GM21576 (cell line): ENCODE measurements at regions not wholly inside any gene's neighbourhood (a gene's known extent, or its start where the extent isn't known, plus 50 kb on each side); places are given as distances from the start of the nearest gene placed in this dataset.
"Not testable (repeated sequence)": the region's sequence is repeated elsewhere in the genome, so short reads cannot be mapped to it uniquely, and the experiment has no call there.

Experiments
- ATAC-seq: cut with Tn5 transposase; IDR thresholded peaks from one replicate; pipeline ENCODE4 v1.9.1; 2021; ENCODE audit warnings: mild to moderate bottlenecking, moderate library complexity; ENCODE audit not compliant: unreplicated experiment

GRCh38 chr1:8171751-8172464, 145.8 kb upstream of the ERRFI1 start:
- ATAC-seq: no peak

- no peak for ATAC-seq
Observed at GRCh38 chr1:8170059-8170835, 144.1 kb upstream of the ERRFI1 start.

GRCh38 chr1:8169364-8170058, 143.4 kb upstream of the ERRFI1 start:
- peak; percentile 46 for ATAC-seq

- no peak for ATAC-seq
Observed at GRCh38 chr1:8167936-8168335, 141.8 kb upstream of the ERRFI1 start.

- ATAC-seq: no peak
Observed at GRCh38 chr1:8166406-8166805, 140.3 kb upstream of the ERRFI1 start.

GRCh38 chr1:8165595-8166360, 139.7 kb upstream of the ERRFI1 start:
- no peak for ATAC-seq

GRCh38 chr1:8164670-8165069, 138.6 kb upstream of the ERRFI1 start:
- no peak for ATAC-seq

- ATAC-seq: no peak
Observed at GRCh38 chr1:8163039-8163438, 136.9 kb upstream of the ERRFI1 start.

GRCh38 chr1:8162168-8162567, 136.1 kb upstream of the ERRFI1 start:
- no peak for ATAC-seq

- no peak for ATAC-seq
Observed at GRCh38 chr1:8161546-8162105, 135.5 kb upstream of the ERRFI1 start.

GRCh38 chr1:8159470-8160024, 133.4 kb upstream of the ERRFI1 start:
- no peak for ATAC-seq

GRCh38 chr1:8158995-8159394, 132.9 kb upstream of the ERRFI1 start:
- no peak for ATAC-seq

- ATAC-seq: no peak
Observed at GRCh38 chr1:8157765-8158164, 131.7 kb upstream of the ERRFI1 start.

- no peak for ATAC-seq
Observed at GRCh38 chr1:8155528-8156186, 129.5 kb upstream of the ERRFI1 start.

- no peak for ATAC-seq
Observed at GRCh38 chr1:8154621-8155052, 128.5 kb upstream of the ERRFI1 start.

GRCh38 chr1:8153961-8154360, 127.9 kb upstream of the ERRFI1 start:
- ATAC-seq: no peak

GRCh38 chr1:8152731-8153702, 126.9 kb upstream of the ERRFI1 start:
- no peak for ATAC-seq

- no peak for ATAC-seq
Observed at GRCh38 chr1:8151647-8152046, 125.5 kb upstream of the ERRFI1 start.

GRCh38 chr1:8149756-8150155, 123.6 kb upstream of the ERRFI1 start:
- ATAC-seq: not testable (repeated sequence)
